B cell (primary cell): ENCODE measurements at regions not wholly inside any gene's neighbourhood (a gene's known extent, or its start where the extent isn't known, plus 50 kb on each side); places are given as distances from the start of the nearest gene placed in this dataset.

ENCODE experiments used
- ATAC-seq: fragments of 200-7000 bp; cut with Tn5 transposase; one replicate; pipeline ENCODE4 v1.10.0; 2021; ENCODE audit warnings: low read depth, mild to moderate bottlenecking, moderate number of reproducible peaks, moderate library complexity
- CTCF ChIA-PET: fragments of 350-600 bp; sonication (Branson Sonifier 250); formaldehyde crosslinking; loops from one replicate; lab custom pipeline; 2021; ENCODE audit warnings: antibody characterized with exemption, inconsistent platforms; lab: Charles Lee
- POLR2A ChIA-PET: fragments of 350-600 bp; sonication (Branson Sonifier 250); formaldehyde crosslinking; loops from one replicate; lab custom pipeline; 2021; ENCODE audit warnings: antibody characterized with exemption; lab: Charles Lee
- DNase-seq: peaks from one replicate; pipeline ENCODE4 v3.0.0; 2013
- H2AFZ ChIP-seq: 2 replicates; pipeline ENCODE4 v1.6.1; 2012; ENCODE audit warnings: mild to moderate bottlenecking, low read depth, low read length; ENCODE audit not compliant: insufficient read depth, poor library complexity, severe bottlenecking
- H3K27ac ChIP-seq, 2 donors: 1 replicate in 1 of 2; 2 replicates in 1 of 2; pipeline ENCODE4 v1.5.1; 2012 to 2013; ENCODE audit warnings: low read length in 2 of 2, mild to moderate bottlenecking in 2 of 2, moderate library complexity in 1 of 2
- H3K27me3 ChIP-seq, 4 experiments: fragments of 200-600 bp in 1 of 4; sonication (generic) in 1 of 4; replicated peaks in 1 of 4; 1 replicate in 2 of 4; 2 replicates in 2 of 4; pipeline versions ENCODE4 v1.6.1 to v1.7.0; 2013 to 2016; ENCODE audit warnings: low read length in 3 of 4, mild to moderate bottlenecking in 2 of 4, mixed read lengths in 1 of 4, moderate library complexity in 1 of 4; ENCODE audit not compliant: insufficient read depth in 4 of 4, control insufficient read depth in 3 of 4; ENCODE audit errors: control extremely low read depth in 1 of 4
- H3K36me3 ChIP-seq, 2 experiments: replicated peaks in 1 of 2; 1 replicate in 1 of 2; 2 replicates in 1 of 2; pipeline versions ENCODE4 v1.6.1 to v1.7.1; 2013; ENCODE audit warnings: low read length in 1 of 2; ENCODE audit not compliant: insufficient read depth in 2 of 2, control insufficient read depth in 1 of 2; ENCODE audit errors: control extremely low read depth in 1 of 2, extremely low read depth in 1 of 2
- H3K4me1 ChIP-seq, 2 donors: fragments of 200-600 bp in 1 of 2; sonication (generic) in 1 of 2; 1 replicate in 1 of 2; 2 replicates in 1 of 2; pipeline versions ENCODE4 v1.5.1 to v1.6.1; 2013 to 2017; ENCODE audit warnings: low read length in 2 of 2; ENCODE audit not compliant: control insufficient read depth in 2 of 2, insufficient read depth in 2 of 2
- H3K4me2 ChIP-seq: replicated peaks from 2 replicates; pipeline ENCODE3; 2012; ENCODE audit warnings: mild to moderate bottlenecking, low read depth, low read length; ENCODE audit not compliant: poor library complexity, severe bottlenecking
- H3K4me3 ChIP-seq, 5 experiments: fragments of 200-600 bp in 1 of 5; sonication (generic) in 1 of 5; 1 replicate in 3 of 5; 2 replicates in 2 of 5; pipeline versions ENCODE4 v1.5.1 to v1.7.0; 2011 to 2016; ENCODE audit warnings: low read length in 4 of 5, mild to moderate bottlenecking in 4 of 5, low read depth in 2 of 5, control low read depth in 1 of 5, moderate library complexity in 1 of 5; ENCODE audit not compliant: insufficient read depth in 1 of 5; ENCODE audit errors: control extremely low read depth in 1 of 5, extremely low read depth in 1 of 5
- H3K79me2 ChIP-seq: fragments of 200-600 bp; sonication (generic); one replicate; pipeline ENCODE4 v1.6.0; 2016; ENCODE audit warnings: low read length; ENCODE audit not compliant: control insufficient read depth, insufficient read depth
- H3K9ac ChIP-seq: fragments of 200-600 bp; sonication (generic); 2 replicates; pipeline ENCODE4 v1.6.1; 2017; ENCODE audit warnings: mild to moderate bottlenecking, low read length, moderate library complexity
- H3K9me3 ChIP-seq, 3 donors: one replicate each; pipeline versions ENCODE4 v1.6.1 to v1.7.1; 2013; ENCODE audit warnings: low read length in 2 of 3; ENCODE audit not compliant: control insufficient read depth in 2 of 3, insufficient read depth in 1 of 3; ENCODE audit errors: control extremely low read depth in 1 of 3
- H4K20me1 ChIP-seq: 2 replicates; pipeline ENCODE4 v1.6.0; 2012; ENCODE audit warnings: mild to moderate bottlenecking, low read length; ENCODE audit not compliant: insufficient read depth, control insufficient read depth, poor library complexity, severe bottlenecking
- H3K27ac Mint-ChIP-seq: one replicate; pipeline ENCODE4 v1.8.0; 2021; ENCODE audit warnings: mixed read lengths
- H3K27me3 Mint-ChIP-seq: one replicate; pipeline ENCODE4 v1.8.0; 2021; ENCODE audit warnings: mixed read lengths
- H3K4me1 Mint-ChIP-seq: one replicate; pipeline ENCODE4 v1.8.0; 2021; ENCODE audit warnings: mixed read lengths
- H3K4me3 Mint-ChIP-seq: one replicate; pipeline ENCODE4 v1.8.0; 2021; ENCODE audit warnings: mixed read lengths
- H3K9me3 Mint-ChIP-seq: one replicate; pipeline ENCODE4 v1.8.0; 2022; ENCODE audit warnings: mixed read lengths; ENCODE audit not compliant: insufficient read depth
- CTCF ChIP-seq: fragments of 200-600 bp; IDR thresholded peaks from one replicate; pipeline ENCODE4 v1.8.0; 2022; ENCODE audit warnings: antibody characterized with exemption, mild to moderate bottlenecking
- EZH2 ChIP-seq: IDR thresholded peaks from 2 replicates; pipeline ENCODE4 v1.6.1; 2012; ENCODE audit warnings: borderline replicate concordance, low read depth, mild to moderate bottlenecking, moderate library complexity, low read length; ENCODE audit not compliant: insufficient read depth, poor library complexity, severe bottlenecking
- WGBS: methylation state at CpG from one replicate; pipeline ENCODE4 v1.1.5; 2013; ENCODE audit warnings: missing lambda C conversion rate; ENCODE audit not compliant: insufficient coverage; 5-methylcytosine and 5-hydroxymethylcytosine counted together
- intact Hi-C: fragments of 100-400 bp; cut with micrococcal nuclease; formaldehyde crosslinking; loops from one replicate; pipeline ENCODE4 v1.10.0; 2022

GRCh38 chr5:33153831-33154230 lies 286.9 kb upstream of the TARS1 start:
- Histone ChIP-seq H3K4me2 (no peak overlapping the region), H3K79me2 (no peaks in the 10 kb centered on the region), H4K20me1 (no peaks in the 10 kb centered on the region), H2AFZ (no peak overlapping the region), H3K9me3 (no peaks in the 10 kb centered on the region), H3K9ac (no peak overlapping the region), H3K27ac (no peak overlapping the region), H3K4me3 (no peak overlapping the region), H3K36me3 (no peaks in the 10 kb centered on the region), H3K4me1 (no peaks in the 10 kb centered on the region), H3K27me3 (no peaks in the 10 kb centered on the region)
- intact Hi-C loops = no loop called here
- ChIA-PET CTCF (no interaction called here), POLR2A (no interaction called here)
- H3K27ac Mint-ChIP-seq = no peak overlapping the region
- peaks cover 2% of the 10 kb centered on the region for H3K9me3 Mint-ChIP-seq
- DNase-seq = no peak
- WGBS = 58% methylated on average over 1 of the region's 1 CpG
- no peaks in the 10 kb centered on the region for H3K27me3 Mint-ChIP-seq
- no peaks in the 10 kb centered on the region for H3K4me1 Mint-ChIP-seq
- TF ChIP-seq CTCF = no peak
- no peak for TF ChIP-seq EZH2
- ATAC-seq = no peak
- no peak overlapping the region for H3K4me3 Mint-ChIP-seq

GRCh38 chr5:33160871-33161270 lies 279.9 kb upstream of the TARS1 start:
- H3K79me2 ChIP-seq = no peaks in the 10 kb centered on the region
- no peak overlapping the region for H3K9ac ChIP-seq
- Mint-ChIP-seq H3K4me1 (no peaks in the 10 kb centered on the region), H3K27ac (no peak overlapping the region), H3K27me3 (no peaks in the 10 kb centered on the region), H3K9me3 (no peaks in the 10 kb centered on the region), H3K4me3 (no peak overlapping the region)
- no peak for DNase-seq
- H3K9me3 ChIP-seq = peaks cover 0 to 6% (median 0%) of the 10 kb centered on the region in 3 donors
- H3K4me3 ChIP-seq = no peak overlapping the region
- TF ChIP-seq EZH2 (no peak), CTCF (no peak)
- no peaks in the 10 kb centered on the region for H3K36me3 ChIP-seq
- H3K4me2 ChIP-seq = no peak overlapping the region
- intact Hi-C loops = no loop called here
- CTCF ChIA-PET = no interaction called here
- H3K27ac ChIP-seq = no peak overlapping the region
- no peaks in the 10 kb centered on the region for H3K27me3 ChIP-seq
- H2AFZ ChIP-seq = no peak overlapping the region
- no peaks in the 10 kb centered on the region for H3K4me1 ChIP-seq
- no peaks in the 10 kb centered on the region for H4K20me1 ChIP-seq
- no peak for ATAC-seq
- WGBS = no CpG with 5 or more reads among the region's 2 CpGs
- POLR2A ChIA-PET = no interaction called here
